Fibroblast of villous mesenchyme (primary cell): ENCODE measurements at regions not wholly inside any gene's neighbourhood (a gene's known extent, or its start where the extent isn't known, plus 50 kb on each side); places are given as distances from the start of the nearest gene placed in this dataset.
A peak's percentile ranks its signal among the peaks of the same experiment; 100 is the strongest.
"Not testable (repeated sequence)": the region's sequence is repeated elsewhere in the genome, so short reads cannot be mapped to it uniquely, and the experiment has no call there.

Experiments used
- DNase-seq: peaks from one replicate; pipeline ENCODE4 v3.0.0-alpha.2; 2010; ENCODE audit warnings: low read depth
- H3K4me3 ChIP-seq: 2 replicates; pipeline ENCODE4 v1.5.1; 2011; ENCODE audit warnings: low read depth, mild to moderate bottlenecking, low read length
- CTCF ChIP-seq: IDR thresholded peaks from 2 replicates; pipeline ENCODE4 v1.5.1; 2012; ENCODE audit warnings: low read depth, mild to moderate bottlenecking, low read length; ENCODE audit not compliant: insufficient read depth

- H3K4me3 ChIP-seq, result no peak overlapping the region
- TF ChIP-seq CTCF, result no peak
- DNase-seq, result no peak
Measured at GRCh38 chr6:80789912-80790570, 683.6 kb downstream of the BCKDHB start.

DNA sequence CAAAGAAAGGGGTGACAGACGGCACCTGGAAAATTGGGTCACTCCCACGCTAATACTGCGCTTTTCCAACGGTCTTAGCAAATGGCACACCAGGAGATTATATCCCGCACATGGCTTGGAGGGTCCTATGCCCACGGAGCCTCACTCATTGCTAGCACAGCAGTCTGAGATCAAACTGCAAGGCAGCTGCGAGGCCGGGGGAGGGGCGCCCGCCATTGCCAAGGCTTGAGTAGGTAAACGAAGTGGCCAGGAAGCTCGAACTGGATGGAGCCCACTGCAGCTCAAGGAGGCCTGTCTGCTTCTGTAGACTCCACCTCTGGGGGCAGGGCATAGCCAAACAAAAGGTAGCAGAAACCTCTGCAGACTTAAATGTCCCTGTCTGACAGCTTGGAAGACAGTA is 676.8 kb downstream of the BCKDHB start:
- H3K4me3 ChIP-seq, DNase-seq: not testable (repeated sequence)

- no peak for TF ChIP-seq CTCF
- H3K4me3 ChIP-seq, result no peak overlapping the region
- DNase-seq, result peak; percentile 23
Measured at GRCh38 chr6:80771941-80772340, 665.5 kb downstream of the BCKDHB start.

GRCh38 chr6:80769106-80769505 is 662.6 kb downstream of the BCKDHB start:
- DNase-seq, result peak; percentile 53
- H3K4me3 ChIP-seq, result no peak overlapping the region

GRCh38 chr6:80767808-80768207 is 661.3 kb downstream of the BCKDHB start:
- H3K4me3 ChIP-seq, result no peak overlapping the region
- TF ChIP-seq CTCF, result no peak
- DNase-seq, result peak; percentile 43

More at GRCh38 chr6:80769106-80769505, 662.6 kb downstream of the BCKDHB start:
- no peak for TF ChIP-seq CTCF

DNA sequence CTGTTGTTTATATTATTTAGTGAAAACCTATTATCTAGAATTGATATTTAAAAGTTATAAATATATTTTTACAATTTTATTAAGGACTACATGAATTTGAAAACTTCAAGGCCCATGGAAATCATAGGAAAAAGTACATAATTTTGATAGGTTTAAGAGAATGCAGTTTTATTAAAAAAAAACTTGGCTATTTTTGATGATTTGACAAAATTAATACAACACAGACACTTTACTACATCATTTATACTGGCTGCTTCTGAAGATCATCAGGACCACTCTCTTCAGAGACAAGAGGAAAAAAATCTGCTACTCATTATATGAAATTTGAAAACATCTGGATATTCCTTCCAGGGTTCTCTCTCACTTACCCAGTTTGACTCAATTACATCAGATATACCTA is 637.7 kb downstream of the BCKDHB start:
- no peak overlapping the region for H3K4me3 ChIP-seq
- no peak for DNase-seq
- no peak for TF ChIP-seq CTCF

- no peak overlapping the region for H3K4me3 ChIP-seq
- TF ChIP-seq CTCF, result peak; percentile 46
- peak; percentile 44 for DNase-seq
Measured at GRCh38 chr6:80742481-80742880, 636.0 kb downstream of the BCKDHB start.
